Breast epithelium (tissue), 3 donors: ENCODE measurements at regions not wholly inside any gene's neighbourhood (a gene's known extent, or its start where the extent isn't known, plus 50 kb on each side); places are given as distances from the start of the nearest gene placed in this dataset.

Experiments
- POLR2A ChIP-seq: fragments of 450-650 bp; IDR thresholded peaks from one replicate; pipeline ENCODE4 v1.6.1; 2016; ENCODE audit warnings: antibody characterized with exemption, mild to moderate bottlenecking, moderate library complexity
- TF ChIP-seq, protein P1 (sequence below), 3 donors: fragments of 450-650 bp; IDR thresholded peaks; one replicate each; pipeline ENCODE4 v1.5.1; 2016 to 2017; ENCODE audit warnings: antibody characterized with exemption in 3 of 3, mild to moderate bottlenecking in 3 of 3, moderate library complexity in 3 of 3

DNA sequence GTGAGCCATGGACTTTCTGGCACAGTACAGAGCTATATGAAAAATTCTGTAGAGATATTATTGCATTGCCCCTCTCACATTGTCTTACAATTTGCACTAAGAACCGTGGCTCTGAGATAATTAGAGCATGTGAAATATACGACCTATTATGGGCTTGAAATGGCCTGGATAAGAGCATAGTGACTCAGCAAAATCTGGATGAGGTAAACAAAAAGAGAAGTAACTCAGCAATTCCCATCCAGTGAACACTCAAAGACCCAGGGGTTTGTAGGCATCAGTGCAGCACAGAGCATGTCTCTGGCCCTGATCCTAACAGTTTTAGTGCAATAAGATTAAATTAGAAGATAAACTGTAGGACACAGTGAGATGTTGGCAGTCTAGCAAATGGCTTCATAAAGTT lies 317.2 kb upstream of the MYOCD start:
- TF ChIP-seq POLR2A: no peak
- TF ChIP-seq, protein P1, sequence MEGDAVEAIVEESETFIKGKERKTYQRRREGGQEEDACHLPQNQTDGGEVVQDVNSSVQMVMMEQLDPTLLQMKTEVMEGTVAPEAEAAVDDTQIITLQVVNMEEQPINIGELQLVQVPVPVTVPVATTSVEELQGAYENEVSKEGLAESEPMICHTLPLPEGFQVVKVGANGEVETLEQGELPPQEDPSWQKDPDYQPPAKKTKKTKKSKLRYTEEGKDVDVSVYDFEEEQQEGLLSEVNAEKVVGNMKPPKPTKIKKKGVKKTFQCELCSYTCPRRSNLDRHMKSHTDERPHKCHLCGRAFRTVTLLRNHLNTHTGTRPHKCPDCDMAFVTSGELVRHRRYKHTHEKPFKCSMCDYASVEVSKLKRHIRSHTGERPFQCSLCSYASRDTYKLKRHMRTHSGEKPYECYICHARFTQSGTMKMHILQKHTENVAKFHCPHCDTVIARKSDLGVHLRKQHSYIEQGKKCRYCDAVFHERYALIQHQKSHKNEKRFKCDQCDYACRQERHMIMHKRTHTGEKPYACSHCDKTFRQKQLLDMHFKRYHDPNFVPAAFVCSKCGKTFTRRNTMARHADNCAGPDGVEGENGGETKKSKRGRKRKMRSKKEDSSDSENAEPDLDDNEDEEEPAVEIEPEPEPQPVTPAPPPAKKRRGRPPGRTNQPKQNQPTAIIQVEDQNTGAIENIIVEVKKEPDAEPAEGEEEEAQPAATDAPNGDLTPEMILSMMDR (IDR thresholded peaks at IDR 0.05): no peak
